ENCODE measurements at regions not wholly inside any gene's neighbourhood (a gene's known extent, or its start where the extent isn't known, plus 50 kb on each side); places are given as distances from the start of the nearest gene placed in this dataset.

- Histone ChIP-seq H3K9me3 (ENCODE audit: control insufficient read depth in 4 of 4, low read length in 3 of 4) (peaks cover 0 to 8% (median 3%) of the 10 kb centered on the region in 4 donors), H3K27me3 (ENCODE audit: control insufficient read depth in 4 of 4, insufficient read depth in 4 of 4, low read length in 3 of 4) (peaks cover 0 to 3% (median 0%) of the 10 kb centered on the region in 4 donors), H3K4me1 (ENCODE audit: control insufficient read depth in 4 of 4, insufficient read depth in 4 of 4, low read length in 3 of 4) (peaks cover 0 to 3% (median 0%) of the 10 kb centered on the region in 4 donors), H3K4me3 (ENCODE audit: low read depth in 1 of 3, low read length in 3 of 3) (no peak overlapping the region), H3K36me3 (ENCODE audit: control insufficient read depth in 4 of 4, insufficient read depth in 3 of 4, low read depth in 1 of 4, low read length in 3 of 4) (no peaks in the 10 kb centered on the region), H3K27ac (ENCODE audit: low read depth in 1 of 2, low read length in 2 of 2) (no peak overlapping the region), H3K9ac (ENCODE audit: low read depth in 1 of 2, low read length in 2 of 2) (no peak overlapping the region)
- TF ChIP-seq ZBTB33 (IDR thresholded peaks at IDR 0.05): no peak
- no peak for TF ChIP-seq ATF3 (IDR thresholded peaks at IDR 0.05)
- no peak for TF ChIP-seq RXRA (IDR thresholded peaks at IDR 0.05)
- no peak for TF ChIP-seq FOXA1 (IDR thresholded peaks at IDR 0.05)
- TF ChIP-seq EGR1 (IDR thresholded peaks at IDR 0.05; ENCODE audit: low read depth in 2 of 2): no peak
- no peak for TF ChIP-seq FOXA2 (IDR thresholded peaks at IDR 0.05)
- TF ChIP-seq RAD21 (IDR thresholded peaks at IDR 0.05): no peak
- TF ChIP-seq JUND (IDR thresholded peaks at IDR 0.05): no peak
- no peak for TF ChIP-seq GABPA (IDR thresholded peaks at IDR 0.05 in 1 of 2, conservative IDR thresholded peaks at IDR 0.05 in 1 of 2)
- TF ChIP-seq CTCF (IDR thresholded peaks at IDR 0.05; ENCODE audit: low read depth, low read length, missing input control): no peak
- no peak for TF ChIP-seq HNF4A (conservative IDR thresholded peaks at IDR 0.05)
- TF ChIP-seq YY1 (IDR thresholded peaks at IDR 0.05): no peak
- TF ChIP-seq REST (IDR thresholded peaks at IDR 0.05): no peak
- no peak for TF ChIP-seq MAX (IDR thresholded peaks at IDR 0.05)
- TF ChIP-seq NR2F2 (IDR thresholded peaks at IDR 0.05): no peak
- TF ChIP-seq TAF1 (conservative IDR thresholded peaks at IDR 0.05): no peak
- no peak for TF ChIP-seq SP1 (IDR thresholded peaks at IDR 0.05)
- TF ChIP-seq HNF4G (IDR thresholded peaks at IDR 0.05): no peak
- 91% methylated on average over 4 of the region's 4 CpGs for WGBS
- no peak for DNase-seq (ENCODE audit: low spot score)
Measured at GRCh38 chr1:29428280-29428615, 191.9 kb downstream of the PTPRU start.
